Small intestine (tissue), 7 donors: ENCODE measurements at regions not wholly inside any gene's neighbourhood (a gene's known extent, or its start where the extent isn't known, plus 50 kb on each side); places are given as distances from the start of the nearest gene placed in this dataset.

Source experiments
- DNase-seq, 2 donors: peaks; one replicate each; pipeline versions ENCODE4 v3.0.0 to v3.0.0-alpha.2; 2013
- FAIRE-seq: peaks from 2 replicates; lab custom pipeline; 2012; peaks lifted over from hg19 to GRCh38; lab: Jason Lieb, UNC
- H3K27ac ChIP-seq, 3 donors: one replicate each; pipeline ENCODE4 v1.5.1; 2013; ENCODE audit warnings: low read length in 2 of 3, mild to moderate bottlenecking in 2 of 3, control low read depth in 1 of 3, inconsistent platforms in 1 of 3, low read depth in 1 of 3, moderate library complexity in 1 of 3
- H3K27me3 ChIP-seq, 3 donors: one replicate each; pipeline ENCODE4 v1.6.1; 2013; ENCODE audit warnings: low read length in 3 of 3, inconsistent platforms in 1 of 3; ENCODE audit not compliant: control insufficient read depth in 3 of 3, insufficient read depth in 3 of 3
- H3K36me3 ChIP-seq, 3 donors: one replicate each; pipeline ENCODE4 v1.6.1; 2013; ENCODE audit warnings: low read length in 3 of 3, inconsistent platforms in 1 of 3, low read depth in 1 of 3, mild to moderate bottlenecking in 1 of 3, moderate library complexity in 1 of 3; ENCODE audit not compliant: control insufficient read depth in 3 of 3, insufficient read depth in 2 of 3
- H3K4me1 ChIP-seq, 3 donors: one replicate each; pipeline ENCODE4 v1.6.1; 2013; ENCODE audit warnings: low read length in 2 of 3, inconsistent platforms in 1 of 3, low read depth in 1 of 3, mild to moderate bottlenecking in 1 of 3, moderate library complexity in 1 of 3; ENCODE audit not compliant: control insufficient read depth in 3 of 3, insufficient read depth in 2 of 3
- H3K4me3 ChIP-seq, 3 donors: one replicate each; pipeline ENCODE4 v1.5.1; 2013; ENCODE audit warnings: low read length in 3 of 3, control low read depth in 1 of 3, inconsistent platforms in 1 of 3, low read depth in 1 of 3, mild to moderate bottlenecking in 1 of 3, moderate library complexity in 1 of 3
- H3K9me3 ChIP-seq, 2 donors: one replicate each; pipeline ENCODE4 v1.6.1; 2013; ENCODE audit warnings: low read depth in 1 of 2, low read length in 1 of 2; ENCODE audit not compliant: control insufficient read depth in 2 of 2, insufficient read depth in 1 of 2
- WGBS, 3 donors: extraction: QIAGEN DNeasy Blood & Tissue Kit; methylation state at CpG; one replicate each; pipeline ENCODE4 v1.1.7; 2013; 5-methylcytosine and 5-hydroxymethylcytosine counted together
- donor health status: healthy with polysubstance abuse.
- donor health status: control.
- donor health status: control.
- donor health status: Bipolar disorder and iron deficiency.
- donor health status: healthy.

- H3K4me3 ChIP-seq, result no peak overlapping the region
- H3K9me3 ChIP-seq, result peaks cover 0 to 1% of the 10 kb centered on the region in 2 donors
- H3K36me3 ChIP-seq, result no peaks in the 10 kb centered on the region
- WGBS, 3 donors, result 13 to 41% (median 31%) methylated on average over 3 of the region's 3 CpGs
- no peak overlapping the region for H3K27ac ChIP-seq
- DNase-seq (peak in 1 of 2 donors; percentile 15), FAIRE-seq (no peak)
- no peaks in the 10 kb centered on the region for H3K27me3 ChIP-seq
- H3K4me1 ChIP-seq, result no peaks in the 10 kb centered on the region
These were observed 134.5 kb upstream of the SGO1 start for GRCh38 chr3:20320489-20320888.

GRCh38 chr3:20319551-20319950, 133.5 kb upstream of the SGO1 start:
- H3K9me3 ChIP-seq, result peaks cover 0 to 1% of the 10 kb centered on the region in 2 donors
- no peaks in the 10 kb centered on the region for H3K4me1 ChIP-seq
- no peak for FAIRE-seq
- H3K27me3 ChIP-seq, result no peaks in the 10 kb centered on the region
- no peaks in the 10 kb centered on the region for H3K36me3 ChIP-seq
- H3K4me3 ChIP-seq, result no peak overlapping the region
- H3K27ac ChIP-seq, result no peak overlapping the region
- no peak for DNase-seq

- no peaks in the 10 kb centered on the region for H3K4me1 ChIP-seq
- no peak for FAIRE-seq
- no peak overlapping the region for H3K27ac ChIP-seq
- no peak for DNase-seq
- 55 to 74% (median 70%) methylated on average over 3 of the region's 3 CpGs for WGBS, 3 donors
- no peaks in the 10 kb centered on the region for H3K36me3 ChIP-seq
- H3K9me3 ChIP-seq, result no peaks in the 10 kb centered on the region
- H3K4me3 ChIP-seq, result no peak overlapping the region
- no peaks in the 10 kb centered on the region for H3K27me3 ChIP-seq
These were observed 131.6 kb upstream of the SGO1 start for GRCh38 chr3:20317616-20318015.

GRCh38 chr3:20316238-20316637, 130.2 kb upstream of the SGO1 start:
- Histone ChIP-seq H3K27ac (no peak overlapping the region), H3K4me3 (no peak overlapping the region), H3K4me1 (no peaks in the 10 kb centered on the region), H3K36me3 (no peaks in the 10 kb centered on the region), H3K27me3 (no peaks in the 10 kb centered on the region), H3K9me3 (no peaks in the 10 kb centered on the region)
- no peak for DNase-seq
- 0 to 33% (median 0%) methylated on average over 1 of the region's 1 CpG for WGBS, 3 donors
- no peak for FAIRE-seq

GRCh38 chr3:20310629-20311028, 124.6 kb upstream of the SGO1 start:
- Histone ChIP-seq H3K27ac (no peak overlapping the region), H3K27me3 (no peaks in the 10 kb centered on the region), H3K9me3 (peaks cover 0 to 6% of the 10 kb centered on the region in 2 donors), H3K36me3 (no peaks in the 10 kb centered on the region), H3K4me1 (no peaks in the 10 kb centered on the region), H3K4me3 (no peak overlapping the region)
- FAIRE-seq, result no peak
- 88 to 91% (median 91%) methylated on average over 3 of the region's 3 CpGs for WGBS, 3 donors
- no peak for DNase-seq

GRCh38 chr3:20307383-20307782, 121.4 kb upstream of the SGO1 start:
- Histone ChIP-seq H3K4me3 (no peak overlapping the region), H3K9me3 (peaks cover 0 to 7% of the 10 kb centered on the region in 2 donors), H3K36me3 (no peaks in the 10 kb centered on the region), H3K4me1 (no peaks in the 10 kb centered on the region), H3K27ac (no peak overlapping the region), H3K27me3 (no peaks in the 10 kb centered on the region)
- no peak for FAIRE-seq
- no peak for DNase-seq

- no peak overlapping the region for H3K27ac ChIP-seq
- WGBS, 3 donors, result 36 to 45% (median 41%) methylated on average over 2 of the region's 2 CpGs
- no peak for DNase-seq
- peaks cover 0 to 7% of the 10 kb centered on the region in 2 donors for H3K9me3 ChIP-seq
- no peak for FAIRE-seq
- H3K27me3 ChIP-seq, result no peaks in the 10 kb centered on the region
- no peaks in the 10 kb centered on the region for H3K36me3 ChIP-seq
- no peaks in the 10 kb centered on the region for H3K4me1 ChIP-seq
- H3K4me3 ChIP-seq, result no peak overlapping the region
These were observed 119.6 kb upstream of the SGO1 start for GRCh38 chr3:20305647-20306046.

GRCh38 chr3:20302766-20303165, 116.8 kb upstream of the SGO1 start:
- H3K9me3 ChIP-seq, result peaks cover 0 to 7% of the 10 kb centered on the region in 2 donors
- no peak overlapping the region for H3K4me3 ChIP-seq
- H3K27me3 ChIP-seq, result no peaks in the 10 kb centered on the region
- no peak overlapping the region for H3K27ac ChIP-seq
- DNase-seq (no peak), FAIRE-seq (no peak)
- no peaks in the 10 kb centered on the region for H3K36me3 ChIP-seq
- 71 to 91% (median 89%) methylated on average over 7 of the region's 7 CpGs for WGBS, 3 donors
- no peaks in the 10 kb centered on the region for H3K4me1 ChIP-seq

GRCh38 chr3:20288050-20288449, 102.0 kb upstream of the SGO1 start:
- FAIRE-seq (no peak), DNase-seq (no peak)
- Histone ChIP-seq H3K36me3 (no peaks in the 10 kb centered on the region), H3K9me3 (peaks cover 0 to 11% of the 10 kb centered on the region in 2 donors), H3K27me3 (no peaks in the 10 kb centered on the region), H3K27ac (no peak overlapping the region), H3K4me3 (no peak overlapping the region), H3K4me1 (no peaks in the 10 kb centered on the region)
